Aorta (tissue), 5 donors: ENCODE measurements at regions not wholly inside any gene's neighbourhood (a gene's known extent, or its start where the extent isn't known, plus 50 kb on each side); places are given as distances from the start of the nearest gene placed in this dataset.

Source experiments
- ATAC-seq: fragments of 200-7000 bp; cut with Tn5 transposase; one replicate; pipeline ENCODE4 v1.9.1; 2022; ENCODE audit warnings: moderate library complexity; ENCODE audit not compliant: low FRiP score
- DNase-seq, 2 donors: peaks; one replicate each; pipeline ENCODE4 v3.0.0-alpha.2; 2020
- H3K27ac ChIP-seq, 2 donors: one replicate each; pipeline ENCODE4 v1.5.1; 2013; ENCODE audit warnings: low read length in 2 of 2, mild to moderate bottlenecking in 2 of 2, moderate library complexity in 2 of 2, control low read depth in 1 of 2, inconsistent platforms in 1 of 2, low read depth in 1 of 2
- H3K27me3 ChIP-seq, 2 donors: one replicate each; pipeline ENCODE4 v1.6.1; 2013; ENCODE audit warnings: control low read depth in 1 of 2, low read length in 1 of 2, mild to moderate bottlenecking in 1 of 2, moderate library complexity in 1 of 2; ENCODE audit not compliant: insufficient read depth in 2 of 2, control insufficient read depth in 1 of 2
- H3K36me3 ChIP-seq, 2 donors: one replicate each; pipeline ENCODE4 v1.6.1; 2013; ENCODE audit warnings: control low read depth in 1 of 2, low read length in 1 of 2, mild to moderate bottlenecking in 1 of 2; ENCODE audit not compliant: insufficient read depth in 2 of 2, control insufficient read depth in 1 of 2
- H3K4me1 ChIP-seq, 2 donors: one replicate each; pipeline ENCODE4 v1.6.1; 2013; ENCODE audit warnings: low read length in 2 of 2, control low read depth in 1 of 2, mild to moderate bottlenecking in 1 of 2, moderate library complexity in 1 of 2; ENCODE audit not compliant: insufficient read depth in 2 of 2, control insufficient read depth in 1 of 2
- H3K4me3 ChIP-seq, 2 donors: one replicate each; pipeline ENCODE4 v1.5.1; 2013; ENCODE audit warnings: low read length in 2 of 2, control low read depth in 1 of 2, mild to moderate bottlenecking in 1 of 2
- H3K9me3 ChIP-seq: one replicate; pipeline ENCODE4 v1.6.1; 2013; ENCODE audit warnings: mild to moderate bottlenecking, low read length; ENCODE audit not compliant: control insufficient read depth
- WGBS, 2 donors: extraction: QIAGEN DNeasy Blood & Tissue Kit; methylation state at CpG; one replicate each; pipeline ENCODE4 v1.1.7; 2013; 5-methylcytosine and 5-hydroxymethylcytosine counted together
- intact Hi-C, 2 donors: fragments of 100-400 bp; cut with DNase I; formaldehyde crosslinking; loops; one replicate each; pipeline versions ENCODE4 v1.14.2 to v1.15.0; 2022
- donor health status: healthy with polysubstance abuse.
- donor health status: Bipolar disorder and iron deficiency.
- donor health status: DM: no; HTN: no; CAD: no.
- donor health status: DM: no; HTN: no; CAD: no.
- donor health status: DM: yes; HTN: yes; CAD: no.

DNA sequence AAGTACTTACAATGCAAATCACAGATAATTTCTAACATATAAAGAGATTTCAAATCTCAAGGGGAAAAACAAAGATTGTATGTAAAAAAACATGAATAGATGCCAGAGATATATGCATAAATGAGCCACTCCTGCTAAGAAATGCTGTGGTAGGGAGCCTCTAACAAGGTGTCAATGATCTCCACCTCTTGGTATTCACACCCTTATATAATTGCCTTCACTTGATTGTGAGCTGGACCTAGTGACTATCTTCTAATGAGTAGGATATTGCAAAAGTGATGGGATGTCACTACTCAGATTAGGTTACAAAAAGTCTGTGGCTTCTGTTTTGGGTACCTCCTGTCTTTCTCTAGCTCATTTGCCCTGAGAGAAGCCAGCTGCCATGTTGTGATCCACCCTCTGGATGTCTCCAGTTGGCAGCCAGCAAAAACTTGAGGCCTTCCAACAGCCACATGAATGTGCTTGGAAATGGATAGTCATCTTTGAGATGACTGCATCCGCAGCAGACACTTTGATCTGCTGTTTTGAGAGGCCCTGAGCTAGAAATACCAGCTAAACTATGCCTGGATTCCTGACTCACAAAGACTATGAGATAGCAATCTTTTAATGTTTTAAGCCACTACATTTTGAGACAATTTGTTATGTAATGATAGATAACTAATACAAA lies 196.1 kb upstream of the FGGY start:
- WGBS, 2 donors, result 79 to 95% methylated on average over 1 of the region's 1 CpG
- intact Hi-C loops, result no loop called here
- Histone ChIP-seq H3K36me3 (no peaks in the 10 kb centered on the region), H3K27me3 (no peaks in the 10 kb centered on the region), H3K4me1 (peaks cover 0 to 1% of the 10 kb centered on the region in 2 donors), H3K27ac (no peak overlapping the region), H3K9me3 (no peaks in the 10 kb centered on the region), H3K4me3 (no peak overlapping the region)
- no peak for DNase-seq
- ATAC-seq, result no peak

- H3K27me3 ChIP-seq, result no peaks in the 10 kb centered on the region
- intact Hi-C loops, result no loop called here
- DNase-seq (no peak), ATAC-seq (no peak)
- peaks cover 0 to 5% of the 10 kb centered on the region in 2 donors for H3K4me1 ChIP-seq
- H3K4me3 ChIP-seq, result no peak overlapping the region
- no peaks in the 10 kb centered on the region for H3K36me3 ChIP-seq
- no peak overlapping the region for H3K27ac ChIP-seq
- 48 to 66% methylated on average over 2 of the region's 2 CpGs for WGBS, 2 donors
- H3K9me3 ChIP-seq, result no peaks in the 10 kb centered on the region
Measured at GRCh38 chr1:59101518-59101917, 195.4 kb upstream of the FGGY start.

- ATAC-seq (no peak), DNase-seq (no peak)
- no peaks in the 10 kb centered on the region for H3K9me3 ChIP-seq
- intact Hi-C loops, result no loop called here
- H3K27me3 ChIP-seq, result no peaks in the 10 kb centered on the region
- H3K4me1 ChIP-seq, result peaks cover 0 to 7% of the 10 kb centered on the region in 2 donors
- H3K36me3 ChIP-seq, result no peaks in the 10 kb centered on the region
- WGBS, 2 donors, result 90 to 92% methylated on average over 4 of the region's 4 CpGs
- no peak overlapping the region for H3K4me3 ChIP-seq
- H3K27ac ChIP-seq, result no peak overlapping the region
Measured at GRCh38 chr1:59103457-59103856, 193.4 kb upstream of the FGGY start.

DNA sequence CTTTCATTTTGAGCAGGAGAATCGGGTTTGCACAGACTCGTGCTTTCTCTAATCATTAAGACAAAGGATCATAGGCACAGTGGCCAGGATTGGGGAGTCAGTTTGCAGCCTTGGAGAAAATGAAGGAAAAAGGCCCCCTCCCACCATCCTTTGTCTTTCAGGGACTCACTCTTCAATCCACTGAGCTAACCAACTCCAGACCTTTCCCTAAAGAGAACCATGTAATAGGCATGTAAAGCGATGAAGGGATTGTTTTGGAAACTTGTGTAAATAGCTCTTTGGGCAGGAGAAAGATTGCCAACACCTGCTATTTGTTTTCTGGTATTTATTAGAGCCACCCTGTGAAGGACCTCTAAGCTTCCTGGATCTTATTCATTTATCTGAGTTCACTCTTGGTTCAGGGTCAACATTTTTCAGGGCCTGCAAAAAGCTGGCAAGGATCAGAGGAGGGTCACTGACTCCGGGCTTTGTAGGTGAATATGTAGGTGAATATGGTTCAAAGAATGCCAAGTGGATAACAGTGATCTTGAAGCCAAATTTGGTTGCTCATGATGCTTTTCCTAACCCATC lies 192.6 kb upstream of the FGGY start:
- DNase-seq (no peak), ATAC-seq (no peak)
- WGBS, 2 donors, result 90 to 92% methylated on average over 4 of the region's 4 CpGs
- H3K27ac ChIP-seq, result no peak overlapping the region
- H3K4me3 ChIP-seq, result no peak overlapping the region
- H3K4me1 ChIP-seq, result peaks cover 0 to 7% of the 10 kb centered on the region in 2 donors
- no peaks in the 10 kb centered on the region for H3K27me3 ChIP-seq
- no peaks in the 10 kb centered on the region for H3K9me3 ChIP-seq
- no peaks in the 10 kb centered on the region for H3K36me3 ChIP-seq
- intact Hi-C loops, result no loop called here

GRCh38 chr1:59105548-59106507 lies 191.1 kb upstream of the FGGY start:
- Histone ChIP-seq H3K27me3 (no peaks in the 10 kb centered on the region), H3K9me3 (no peaks in the 10 kb centered on the region), H3K27ac (peak overlapping the region in 1 of 2 donors; percentile 34), H3K4me3 (no peak overlapping the region), H3K4me1 (peaks cover 0 to 7% of the 10 kb centered on the region in 2 donors), H3K36me3 (no peaks in the 10 kb centered on the region)
- 34 to 62% methylated on average over 7 of the region's 7 CpGs for WGBS, 2 donors
- ATAC-seq (no peak), DNase-seq (no peak)
- intact Hi-C loops, result no loop called here

GRCh38 chr1:59107516-59107915 lies 189.4 kb upstream of the FGGY start:
- H3K36me3 ChIP-seq, result no peaks in the 10 kb centered on the region
- no peaks in the 10 kb centered on the region for H3K27me3 ChIP-seq
- peaks cover 0 to 7% of the 10 kb centered on the region in 2 donors for H3K4me1 ChIP-seq
- ATAC-seq (peak; percentile 81), DNase-seq (peak; percentile 74 to 80)
- peak overlapping the region in 1 of 2 donors; percentile 69 for H3K27ac ChIP-seq
- H3K9me3 ChIP-seq, result no peaks in the 10 kb centered on the region
- 4 to 19% methylated on average over 5 of the region's 5 CpGs for WGBS, 2 donors
- intact Hi-C loops, result no loop called here
- no peak overlapping the region for H3K4me3 ChIP-seq

DNA sequence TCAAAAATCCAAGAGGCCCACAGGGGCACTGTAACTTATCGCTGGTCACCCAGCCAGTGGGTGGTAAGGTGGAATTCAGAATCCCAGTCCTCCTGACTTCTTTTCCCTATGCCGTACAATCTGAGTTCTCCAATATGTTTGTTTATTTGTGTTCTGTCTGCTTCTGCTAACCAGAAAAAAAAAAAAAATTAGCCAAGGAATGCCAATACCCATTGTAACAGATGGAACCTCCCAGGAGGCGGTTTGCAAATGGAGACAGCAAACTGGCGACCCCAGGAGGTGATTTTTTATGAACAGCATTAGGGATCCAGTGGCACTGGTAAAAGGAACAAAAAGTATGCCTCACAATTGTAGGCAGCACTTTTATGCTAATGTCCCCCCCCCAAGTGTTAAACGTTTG lies 189.0 kb upstream of the FGGY start:
- Histone ChIP-seq H3K27me3 (no peaks in the 10 kb centered on the region), H3K9me3 (no peaks in the 10 kb centered on the region), H3K4me1 (peaks cover 0 to 7% of the 10 kb centered on the region in 2 donors), H3K36me3 (no peaks in the 10 kb centered on the region), H3K27ac (no peak overlapping the region), H3K4me3 (no peak overlapping the region)
- intact Hi-C loops, result no loop called here
- ATAC-seq, result no peak
- WGBS, 2 donors, result 64 to 75% methylated on average over 5 of the region's 5 CpGs
- no peak for DNase-seq

DNA sequence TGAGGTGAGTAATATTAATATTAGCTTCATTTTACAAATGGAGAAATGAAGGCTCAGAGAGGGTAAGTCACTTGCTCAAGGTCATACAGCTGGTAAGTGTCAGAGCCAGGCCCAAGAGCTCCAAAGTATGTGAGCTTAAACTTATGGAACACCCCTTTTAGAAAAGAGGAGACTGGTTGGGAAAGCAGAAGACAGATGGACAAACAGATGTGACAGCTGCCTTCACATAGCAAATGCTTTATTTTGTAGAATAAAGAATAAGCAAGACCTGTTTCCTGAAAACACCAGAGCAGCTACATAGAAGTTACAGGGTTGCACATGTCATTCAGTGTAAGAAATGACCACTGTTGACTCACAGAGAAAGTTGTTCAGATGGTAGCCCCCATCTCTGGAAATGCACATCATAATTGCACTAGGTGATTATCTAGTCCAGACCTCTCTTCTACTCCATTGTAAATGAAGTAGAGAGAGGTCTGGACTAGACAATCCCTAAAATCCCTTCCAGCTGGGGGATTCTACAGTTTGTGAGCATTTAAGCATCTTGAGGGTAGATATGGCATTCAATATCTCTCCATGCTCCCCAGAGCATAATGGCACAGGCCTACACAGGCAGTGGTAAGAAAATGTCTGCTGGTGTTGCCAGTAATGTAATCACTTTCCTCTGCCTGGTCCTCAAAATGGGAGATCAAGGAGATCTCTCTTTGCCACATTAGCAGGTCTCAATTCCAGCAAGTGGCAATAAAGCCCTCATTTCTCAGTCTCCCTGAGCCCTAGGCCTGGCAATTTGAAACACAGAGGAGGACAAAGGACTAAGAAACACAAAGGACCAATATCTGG lies 188.2 kb upstream of the FGGY start:
- DNase-seq, result no peak
- ATAC-seq, result no peak
- no peak overlapping the region for H3K27ac ChIP-seq
- intact Hi-C loops, result no loop called here
- no peaks in the 10 kb centered on the region for H3K27me3 ChIP-seq
- H3K9me3 ChIP-seq, result no peaks in the 10 kb centered on the region
- H3K4me3 ChIP-seq, result no peak overlapping the region
- peaks cover 0 to 7% of the 10 kb centered on the region in 2 donors for H3K4me1 ChIP-seq
- H3K36me3 ChIP-seq, result no peaks in the 10 kb centered on the region
